HG03460 (cell line): ENCODE measurements at regions not wholly inside any gene's neighbourhood (a gene's known extent, or its start where the extent isn't known, plus 50 kb on each side); places are given as distances from the start of the nearest gene placed in this dataset.
"Not testable (repeated sequence)": the region's sequence is repeated elsewhere in the genome, so short reads cannot be mapped to it uniquely, and the experiment has no call there.

Experiments
- ATAC-seq: cut with Tn5 transposase; IDR thresholded peaks from one replicate; pipeline ENCODE4 v1.9.1; 2021; ENCODE audit not compliant: unreplicated experiment

GRCh38 chr7:149992366-149992765, 118.6 kb downstream of the ATP6V0E2 start:
- ATAC-seq, result not testable (repeated sequence)

GRCh38 chr7:149995369-149996026, 121.7 kb downstream of the ATP6V0E2 start:
- not testable (repeated sequence) for ATAC-seq

GRCh38 chr7:150000780-150001599, 127.2 kb downstream of the ATP6V0E2 start:
- not testable (repeated sequence) for ATAC-seq

GRCh38 chr7:150003304-150003810, 129.6 kb downstream of the ATP6V0E2 start:
- ATAC-seq, result no peak

GRCh38 chr7:150003973-150004372, 130.2 kb downstream of the ATP6V0E2 start:
- ATAC-seq, result not testable (repeated sequence)

GRCh38 chr7:150004843-150005242, 131.1 kb downstream of the ATP6V0E2 start:
- ATAC-seq, result not testable (repeated sequence)

GRCh38 chr7:150009620-150010303, 136.0 kb downstream of the ATP6V0E2 start:
- not testable (repeated sequence) for ATAC-seq

GRCh38 chr7:150016651-150017189, 143.0 kb downstream of the ATP6V0E2 start:
- not testable (repeated sequence) for ATAC-seq

- ATAC-seq, result not testable (repeated sequence)
Observed at GRCh38 chr7:150020210-150020609, 146.4 kb downstream of the ATP6V0E2 start.

- not testable (repeated sequence) for ATAC-seq
Observed at GRCh38 chr7:150024550-150025490, 151.1 kb downstream of the ATP6V0E2 start.

GRCh38 chr7:150025802-150026201, 152.0 kb downstream of the ATP6V0E2 start:
- not testable (repeated sequence) for ATAC-seq

- ATAC-seq, result not testable (repeated sequence)
Observed at GRCh38 chr7:150028344-150029012, 154.7 kb downstream of the ATP6V0E2 start.

- ATAC-seq, result not testable (repeated sequence)
Observed at GRCh38 chr7:150029013-150029389, 155.2 kb downstream of the ATP6V0E2 start.

GRCh38 chr7:150031733-150032132, 158.0 kb downstream of the ATP6V0E2 start:
- not testable (repeated sequence) for ATAC-seq

GRCh38 chr7:150033711-150034110, 159.9 kb downstream of the ATP6V0E2 start:
- ATAC-seq, result not testable (repeated sequence)

GRCh38 chr7:150035769-150036168, 162.0 kb downstream of the ATP6V0E2 start:
- not testable (repeated sequence) for ATAC-seq

- ATAC-seq, result not testable (repeated sequence)
Observed at GRCh38 chr7:150039061-150039460, 165.3 kb downstream of the ATP6V0E2 start.

GRCh38 chr7:150042281-150042680, 168.5 kb downstream of the ATP6V0E2 start:
- not testable (repeated sequence) for ATAC-seq

- not testable (repeated sequence) for ATAC-seq
Observed at GRCh38 chr7:150044771-150045170, 171.0 kb downstream of the ATP6V0E2 start.
